SJSA1 (cell line): ENCODE measurements at regions not wholly inside any gene's neighbourhood (a gene's known extent, or its start where the extent isn't known, plus 50 kb on each side); places are given as distances from the start of the nearest gene placed in this dataset.

Experiments
- DNase-seq, 2 experiments: peaks; one replicate each; pipeline ENCODE4 v3.0.0-alpha.2; 2015 to 2020; ENCODE audit warnings: low spot score in 2 of 2, low read depth in 1 of 2
- H3K27ac ChIP-seq: fragments of 250-450 bp; sonication (Bioruptor Pico); 2 replicates; pipeline ENCODE4 v1.5.1; 2020; ENCODE audit warnings: mild to moderate bottlenecking, moderate library complexity
- H3K27me3 ChIP-seq: fragments of 250-450 bp; sonication (Bioruptor Pico); replicated peaks from 2 replicates; pipeline ENCODE4 v1.5.1; 2020; ENCODE audit warnings: mild to moderate bottlenecking, moderate library complexity
- H3K36me3 ChIP-seq: fragments of 250-450 bp; sonication (Bioruptor Pico); 2 replicates; pipeline ENCODE4 v1.5.1; 2020; ENCODE audit warnings: mild to moderate bottlenecking
- H3K4me1 ChIP-seq: fragments of 250-450 bp; sonication (Bioruptor Pico); replicated peaks from 2 replicates; pipeline ENCODE4 v1.6.1; 2021; ENCODE audit warnings: mild to moderate bottlenecking
- H3K4me3 ChIP-seq: fragments of 250-450 bp; sonication (Bioruptor Pico); 2 replicates; pipeline ENCODE4 v1.5.1; 2020; ENCODE audit warnings: mild to moderate bottlenecking
- H3K9me3 ChIP-seq: fragments of 250-450 bp; sonication (Bioruptor Pico); replicated peaks from 2 replicates; pipeline ENCODE4 v1.5.1; 2020; ENCODE audit warnings: mild to moderate bottlenecking

DNA sequence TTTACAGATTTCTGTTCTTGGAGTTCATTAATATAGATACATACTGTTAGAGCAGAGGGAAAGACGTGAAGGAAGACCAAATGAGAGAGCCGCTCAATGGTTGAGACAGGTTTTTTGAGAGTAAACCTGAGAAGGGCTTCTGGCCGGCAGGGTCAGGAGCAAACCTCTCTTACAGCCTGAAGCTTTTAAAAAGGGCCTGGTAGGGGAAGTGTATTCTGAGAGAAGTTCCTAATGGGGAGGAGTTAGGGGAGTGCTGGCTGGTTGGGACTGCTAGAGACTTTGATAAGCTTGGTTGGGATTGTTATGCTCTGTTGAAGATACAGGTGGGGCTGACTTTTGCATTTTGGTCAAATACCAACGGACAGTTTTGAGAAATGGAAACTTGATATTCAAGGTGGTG lies 186.8 kb upstream of the PABPC4L start:
- H3K4me3 ChIP-seq: no peak overlapping the region
- no peaks in the 10 kb centered on the region for H3K36me3 ChIP-seq
- H3K27ac ChIP-seq: no peak overlapping the region
- no peaks in the 10 kb centered on the region for H3K4me1 ChIP-seq
- H3K27me3 ChIP-seq: no peaks in the 10 kb centered on the region
- no peak for DNase-seq
- H3K9me3 ChIP-seq: no peaks in the 10 kb centered on the region

DNA sequence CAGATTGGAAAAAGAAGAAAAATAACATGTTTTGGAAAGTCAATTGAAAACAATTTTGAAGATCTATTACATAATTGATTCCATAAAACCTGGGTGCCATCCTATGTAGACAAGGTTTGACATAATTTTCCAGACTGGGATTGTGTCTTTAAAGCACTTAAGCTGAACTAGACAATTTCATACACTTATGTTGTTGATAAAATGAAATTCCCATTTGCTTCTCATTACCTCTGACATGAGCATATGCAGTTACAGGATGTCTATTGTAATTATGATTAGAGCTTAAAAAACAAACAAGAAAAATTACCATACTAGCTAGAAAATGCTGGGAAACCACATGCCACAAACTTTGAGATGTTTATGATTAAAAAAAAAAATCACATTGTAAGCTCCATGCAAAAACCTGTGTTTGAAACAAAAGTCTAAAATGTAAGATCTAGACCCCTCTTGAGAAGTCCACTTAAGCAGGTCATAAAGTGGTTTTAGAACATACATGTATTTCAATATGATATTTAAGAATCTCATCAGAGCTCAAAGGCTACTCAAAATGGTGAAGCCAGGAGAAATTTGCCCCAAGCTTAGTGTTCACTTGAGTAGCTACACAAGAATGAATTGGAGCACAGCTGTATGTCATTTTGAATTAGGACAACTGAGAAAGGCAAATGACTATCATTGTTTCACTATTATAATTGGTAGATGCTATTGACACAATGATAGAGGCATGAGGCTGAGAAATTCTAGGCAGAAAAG lies 181.1 kb upstream of the PABPC4L start:
- no peaks in the 10 kb centered on the region; the same call in 1 of the 2 replicates for H3K9me3 ChIP-seq
- H3K27ac ChIP-seq: no peak overlapping the region
- H3K4me3 ChIP-seq: no peak overlapping the region
- H3K4me1 ChIP-seq: no peaks in the 10 kb centered on the region
- no peaks in the 10 kb centered on the region for H3K27me3 ChIP-seq
- no peaks in the 10 kb centered on the region for H3K36me3 ChIP-seq
- DNase-seq: no peak

DNA sequence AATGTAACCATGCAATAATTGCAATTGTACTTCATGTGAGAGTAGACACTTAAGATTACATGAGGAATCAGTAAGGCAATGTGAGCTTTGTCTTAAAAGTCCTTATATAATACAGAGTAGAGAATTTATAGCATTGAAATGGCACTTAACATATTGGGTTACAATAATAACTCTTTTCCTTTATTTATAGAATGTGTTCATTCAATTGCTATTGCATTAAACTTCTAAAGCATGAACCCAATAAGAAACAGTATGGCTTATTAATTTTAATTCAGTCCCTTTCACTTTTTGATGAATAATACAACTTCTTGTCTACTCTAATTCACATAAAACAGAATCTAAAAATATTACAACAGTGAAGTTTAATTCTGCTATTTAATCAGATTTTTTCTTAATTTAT lies 174.2 kb upstream of the PABPC4L start:
- no peaks in the 10 kb centered on the region; the same call in 1 of the 2 replicates for H3K9me3 ChIP-seq
- no peaks in the 10 kb centered on the region for H3K36me3 ChIP-seq
- no peak for DNase-seq
- no peak overlapping the region for H3K27ac ChIP-seq
- H3K27me3 ChIP-seq: no peaks in the 10 kb centered on the region
- no peaks in the 10 kb centered on the region for H3K4me1 ChIP-seq
- no peak overlapping the region for H3K4me3 ChIP-seq

DNA sequence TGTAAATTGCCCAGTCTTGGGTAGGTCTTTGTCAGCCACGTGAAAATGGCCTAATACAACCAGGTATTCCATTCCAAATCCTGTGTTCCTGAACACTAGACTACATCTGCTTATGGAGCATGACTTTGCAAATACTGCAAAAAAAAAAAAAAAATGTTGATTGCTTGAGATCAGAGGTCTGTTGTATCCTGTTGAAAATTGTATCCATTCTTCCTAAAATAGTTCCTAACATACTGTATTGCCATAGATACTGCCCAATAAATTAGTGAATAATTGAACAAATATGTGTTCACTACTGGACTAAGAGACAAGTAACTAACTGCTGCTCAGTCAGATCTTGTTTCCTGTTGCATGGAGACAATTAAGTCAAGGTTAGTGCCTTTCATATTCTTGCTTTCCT lies 164.3 kb upstream of the PABPC4L start:
- H3K4me1 ChIP-seq: no peaks in the 10 kb centered on the region
- no peaks in the 10 kb centered on the region for H3K27me3 ChIP-seq
- H3K36me3 ChIP-seq: no peaks in the 10 kb centered on the region
- no peak overlapping the region for H3K4me3 ChIP-seq
- no peak overlapping the region for H3K27ac ChIP-seq
- DNase-seq: no peak
- no peaks in the 10 kb centered on the region; the same call in 1 of the 2 replicates for H3K9me3 ChIP-seq

DNA sequence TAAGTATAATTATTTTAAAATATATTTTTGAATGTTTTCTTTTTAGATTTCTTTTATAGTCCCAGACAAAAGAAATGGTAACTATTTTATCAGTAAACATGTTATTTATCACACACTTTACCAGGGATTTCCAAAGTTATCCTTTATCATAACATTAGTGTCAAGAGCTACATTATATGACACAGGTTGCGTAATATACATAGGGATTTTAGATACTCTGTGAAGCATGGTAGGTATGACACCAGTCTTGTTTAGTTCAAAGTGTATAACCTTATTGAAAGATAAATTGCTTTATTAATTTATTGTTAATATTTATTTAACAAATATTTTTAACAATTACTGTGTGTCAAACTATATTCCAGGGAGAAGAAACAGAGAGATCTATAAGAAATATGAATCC lies 163.3 kb upstream of the PABPC4L start:
- Histone ChIP-seq H3K9me3 (peaks cover 2% of the 10 kb centered on the region; the same call in 1 of the 2 replicates), H3K4me1 (no peaks in the 10 kb centered on the region), H3K27me3 (no peaks in the 10 kb centered on the region), H3K27ac (no peak overlapping the region), H3K4me3 (no peak overlapping the region), H3K36me3 (no peaks in the 10 kb centered on the region)
- no peak for DNase-seq

DNA sequence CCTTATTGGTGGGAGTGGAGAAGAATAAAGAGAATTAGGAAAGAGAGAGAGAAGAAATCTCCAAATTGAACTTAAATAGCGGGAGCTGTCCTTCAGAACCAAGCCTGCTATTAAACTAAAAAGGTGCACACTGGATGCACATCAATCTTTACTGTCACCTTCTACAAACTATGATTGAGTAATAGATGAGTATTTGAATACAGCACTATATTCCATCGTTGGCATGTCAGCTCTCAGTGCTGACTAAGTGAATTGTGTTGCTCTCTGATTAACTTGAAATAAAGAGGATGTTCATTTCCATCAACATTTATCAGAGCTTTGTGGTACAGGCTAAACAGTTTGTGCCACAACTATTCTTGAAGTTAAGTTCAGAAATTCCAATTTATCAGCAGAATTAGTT lies 143.7 kb upstream of the PABPC4L start:
- Histone ChIP-seq H3K4me3 (no peak overlapping the region), H3K9me3 (no peaks in the 10 kb centered on the region; the same call in 1 of the 2 replicates), H3K4me1 (no peaks in the 10 kb centered on the region), H3K27ac (no peak overlapping the region), H3K27me3 (no peaks in the 10 kb centered on the region), H3K36me3 (no peaks in the 10 kb centered on the region)
- DNase-seq: no peak

DNA sequence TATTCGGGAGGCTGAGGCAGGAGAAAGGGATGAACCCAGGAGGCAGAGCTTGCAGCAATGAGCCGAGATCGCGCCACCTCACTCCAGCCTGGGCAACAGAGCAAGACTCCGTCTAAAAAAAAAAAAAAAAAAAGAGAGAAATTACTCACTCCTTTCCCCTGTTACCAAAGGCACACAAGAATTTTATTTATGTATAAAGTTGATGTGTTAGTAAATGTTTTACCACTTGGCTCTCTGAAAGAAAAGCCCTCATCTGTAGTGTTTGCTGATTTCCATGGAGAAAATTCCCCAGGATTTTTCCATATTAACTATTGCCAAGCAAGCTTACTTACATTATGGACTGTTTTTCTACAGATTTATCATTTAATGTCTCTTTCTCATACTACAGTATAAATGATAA lies 142.1 kb upstream of the PABPC4L start:
- no peak for DNase-seq
- Histone ChIP-seq H3K9me3 (no peaks in the 10 kb centered on the region; the same call in 1 of the 2 replicates), H3K36me3 (no peaks in the 10 kb centered on the region), H3K27me3 (no peaks in the 10 kb centered on the region), H3K27ac (no peak overlapping the region), H3K4me1 (no peaks in the 10 kb centered on the region), H3K4me3 (no peak overlapping the region)

DNA sequence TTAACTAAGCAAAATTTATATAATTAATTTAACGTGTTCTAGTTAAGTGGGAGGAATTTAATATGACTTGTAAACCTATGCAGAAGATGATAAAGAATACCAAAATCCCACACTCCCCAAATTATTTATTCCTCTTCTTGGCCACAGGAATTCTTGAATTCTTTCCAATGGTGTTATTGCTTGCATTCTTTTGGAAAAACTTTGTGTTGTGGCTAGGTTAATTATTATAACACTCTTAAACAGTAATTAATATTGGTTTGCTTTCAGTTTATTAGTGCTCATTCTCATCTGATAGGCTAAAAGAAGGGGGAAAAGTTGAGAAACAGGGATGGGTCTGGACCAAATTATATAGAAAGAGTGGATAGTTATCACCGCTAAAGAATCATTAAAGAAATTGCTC lies 141.5 kb upstream of the PABPC4L start:
- Histone ChIP-seq H3K36me3 (no peaks in the 10 kb centered on the region), H3K9me3 (no peaks in the 10 kb centered on the region; the same call in 1 of the 2 replicates), H3K4me3 (no peak overlapping the region), H3K27me3 (no peaks in the 10 kb centered on the region), H3K4me1 (no peaks in the 10 kb centered on the region), H3K27ac (no peak overlapping the region)
- no peak for DNase-seq

DNA sequence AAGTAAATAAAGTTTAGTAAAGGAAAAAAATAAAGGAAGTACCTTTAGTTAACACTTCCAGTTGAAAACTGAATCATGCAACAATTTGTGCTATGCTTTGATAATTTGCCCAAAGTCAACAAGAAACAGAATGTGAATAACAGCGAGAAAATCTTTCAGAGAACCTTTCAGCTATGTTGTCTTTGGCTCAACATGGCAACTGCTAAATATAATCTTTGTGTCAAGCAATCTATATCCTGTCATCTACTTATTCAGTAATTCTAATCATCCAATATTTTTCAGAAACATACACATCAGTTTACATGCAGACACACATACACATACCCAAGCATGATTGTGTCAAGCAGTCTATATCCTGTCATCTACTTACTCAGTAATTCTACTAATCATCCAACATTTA lies 136.0 kb upstream of the PABPC4L start:
- Histone ChIP-seq H3K4me3 (no peak overlapping the region), H3K27me3 (no peaks in the 10 kb centered on the region), H3K27ac (no peak overlapping the region), H3K4me1 (no peaks in the 10 kb centered on the region), H3K9me3 (no peaks in the 10 kb centered on the region), H3K36me3 (no peaks in the 10 kb centered on the region)
- no peak for DNase-seq

DNA sequence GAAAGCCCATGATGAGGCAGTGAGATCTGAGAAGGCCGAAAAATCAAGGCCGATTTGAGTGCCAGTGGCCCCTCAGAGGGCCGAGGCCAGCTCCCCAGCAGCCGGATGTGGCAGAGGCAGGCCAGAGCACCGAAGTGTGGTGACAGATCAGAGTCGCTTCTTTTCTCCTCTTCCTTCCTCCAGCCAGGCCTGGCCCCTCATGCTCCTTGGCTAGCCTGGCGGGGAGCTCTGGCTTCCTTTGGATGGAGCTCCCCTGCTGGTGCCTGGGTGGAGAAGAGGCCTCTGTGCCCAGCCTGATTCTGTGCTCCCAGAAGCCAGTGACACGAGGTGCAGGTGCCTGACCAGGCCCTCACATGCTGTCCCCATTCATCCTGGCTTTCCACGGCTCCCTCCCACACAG lies 127.2 kb upstream of the PABPC4L start:
- H3K9me3 ChIP-seq: no peaks in the 10 kb centered on the region
- DNase-seq: no peak
- no peaks in the 10 kb centered on the region for H3K27me3 ChIP-seq
- no peaks in the 10 kb centered on the region for H3K36me3 ChIP-seq
- H3K4me1 ChIP-seq: no peaks in the 10 kb centered on the region
- H3K27ac ChIP-seq: no peak overlapping the region
- no peak overlapping the region for H3K4me3 ChIP-seq

DNA sequence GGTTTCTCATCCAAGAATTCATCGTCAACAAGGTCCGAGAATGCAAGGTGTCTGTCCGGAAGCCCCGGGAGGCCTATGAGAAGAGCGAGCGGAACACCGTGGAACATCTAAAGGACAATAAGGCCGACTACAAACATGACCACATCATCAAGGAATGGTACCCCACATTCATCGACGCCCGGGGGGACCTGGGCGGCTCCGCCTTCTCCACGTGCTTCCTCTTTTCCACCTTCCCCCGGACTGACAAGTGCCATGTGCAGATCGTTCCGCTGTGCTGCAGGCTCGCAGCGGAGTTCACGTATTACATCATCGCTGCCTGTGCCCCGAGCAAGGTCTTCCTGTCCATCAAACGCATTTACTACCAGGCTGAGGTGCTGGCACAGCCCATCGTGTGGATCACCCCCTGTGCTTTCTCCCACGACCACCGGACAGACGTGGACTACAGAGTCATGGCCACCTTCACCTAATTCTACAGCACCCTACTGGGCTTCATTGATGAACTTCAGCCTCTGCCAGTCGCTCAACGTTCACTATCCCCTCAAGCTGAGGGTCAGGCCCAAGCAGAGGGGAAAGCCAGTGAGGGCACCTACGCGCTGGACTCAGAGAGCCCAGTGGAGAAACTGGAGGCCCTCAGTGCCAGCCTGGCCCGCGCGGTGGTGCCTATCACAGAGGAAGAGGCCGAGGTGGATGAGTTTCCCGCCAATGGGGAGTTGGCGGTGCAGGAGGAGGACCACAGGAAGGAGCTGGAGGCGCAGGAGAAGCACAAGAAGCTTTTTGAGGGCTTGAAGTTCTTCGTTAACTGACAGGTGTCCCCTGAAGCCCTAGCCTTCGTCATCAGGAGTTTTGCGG lies 125.9 kb upstream of the PABPC4L start:
- Histone ChIP-seq H3K4me1 (no peaks in the 10 kb centered on the region), H3K9me3 (no peaks in the 10 kb centered on the region), H3K36me3 (no peaks in the 10 kb centered on the region), H3K27me3 (no peaks in the 10 kb centered on the region), H3K27ac (no peak overlapping the region), H3K4me3 (no peak overlapping the region)
- no peak for DNase-seq

DNA sequence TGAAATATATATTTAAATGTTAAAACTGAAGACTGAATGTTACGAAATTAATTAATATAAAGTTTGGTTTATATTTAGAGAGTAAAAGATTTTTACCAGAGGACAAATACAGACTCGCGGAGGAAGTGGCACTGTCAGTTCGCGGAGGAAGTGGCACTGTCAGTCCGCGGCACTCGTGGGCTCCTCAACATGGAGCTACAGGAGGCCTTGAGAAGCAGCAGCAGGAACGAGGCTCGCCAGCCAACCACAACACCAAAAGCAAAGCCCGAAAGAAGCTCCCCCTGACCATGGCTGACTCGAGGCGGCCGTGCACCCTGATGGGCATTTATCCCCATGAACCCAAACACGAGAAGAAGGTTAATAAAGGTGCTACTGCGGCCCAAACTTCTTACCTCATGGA lies 125.3 kb upstream of the PABPC4L start:
- Histone ChIP-seq H3K9me3 (no peaks in the 10 kb centered on the region), H3K4me1 (no peaks in the 10 kb centered on the region), H3K27me3 (no peaks in the 10 kb centered on the region), H3K36me3 (no peaks in the 10 kb centered on the region), H3K4me3 (no peak overlapping the region), H3K27ac (no peak overlapping the region)
- no peak for DNase-seq

DNA sequence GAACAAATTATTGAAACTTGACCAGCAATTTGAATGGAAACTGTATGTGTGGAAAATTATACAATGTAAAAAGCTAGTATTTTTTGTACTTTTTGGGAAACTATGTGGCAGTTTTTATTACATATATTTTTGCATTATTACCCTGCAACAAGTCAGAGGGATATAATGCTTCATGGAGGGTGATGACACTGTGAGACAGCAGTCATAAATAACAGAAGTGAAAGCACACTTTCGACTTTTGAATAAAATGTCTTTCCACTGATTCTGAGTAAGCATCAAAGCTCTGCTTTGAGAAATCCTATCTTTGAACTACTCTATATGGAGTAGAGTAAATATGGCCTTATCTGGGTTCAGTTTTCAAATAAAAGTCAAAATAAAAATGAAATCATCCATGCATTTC lies 122.6 kb upstream of the PABPC4L start:
- Histone ChIP-seq H3K36me3 (no peaks in the 10 kb centered on the region), H3K9me3 (no peaks in the 10 kb centered on the region), H3K4me3 (no peak overlapping the region), H3K4me1 (no peaks in the 10 kb centered on the region), H3K27me3 (no peaks in the 10 kb centered on the region), H3K27ac (no peak overlapping the region)
- DNase-seq: no peak

DNA sequence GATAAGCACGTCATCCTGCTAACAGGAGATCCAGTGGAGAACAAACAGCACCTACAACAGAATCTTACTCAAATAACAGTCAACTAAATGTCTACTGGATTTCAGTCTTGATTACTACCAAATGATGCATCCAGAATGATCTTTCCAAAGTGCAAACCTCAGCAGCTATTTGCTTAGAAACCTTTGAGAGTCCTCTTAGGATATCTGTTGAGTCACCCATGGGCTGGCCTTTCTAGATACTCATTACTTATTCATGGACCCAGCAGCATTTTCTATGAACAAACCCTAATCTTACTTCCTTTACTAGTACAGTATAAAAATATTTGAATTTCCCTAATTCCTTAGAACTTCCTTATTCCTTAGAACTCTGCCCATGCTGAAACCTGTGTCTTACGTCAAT lies 118.5 kb upstream of the PABPC4L start:
- no peaks in the 10 kb centered on the region for H3K4me1 ChIP-seq
- no peak overlapping the region for H3K4me3 ChIP-seq
- no peaks in the 10 kb centered on the region for H3K36me3 ChIP-seq
- no peaks in the 10 kb centered on the region for H3K27me3 ChIP-seq
- DNase-seq: no peak
- no peaks in the 10 kb centered on the region for H3K9me3 ChIP-seq
- no peak overlapping the region for H3K27ac ChIP-seq
